H9 (cell line): ENCODE measurements at regions not wholly inside any gene's neighbourhood (a gene's known extent, or its start where the extent isn't known, plus 50 kb on each side); places are given as distances from the start of the nearest gene placed in this dataset.
A peak's percentile ranks its signal among the peaks of the same experiment; 100 is the strongest.

Experiments used
- DNase-seq: peaks from one replicate; pipeline ENCODE4 v3.0.0-alpha.2; 2017
- H2AFZ ChIP-seq: one replicate; pipeline ENCODE4 v1.6.1; 2013; ENCODE audit warnings: mild to moderate bottlenecking, low read length, control low read depth, moderate library complexity
- H2AK5ac ChIP-seq: 2 replicates; pipeline ENCODE4 v1.6.1; 2013; ENCODE audit warnings: low read length, control low read depth, mixed read lengths; ENCODE audit not compliant: insufficient read length
- H2BK120ac ChIP-seq: one replicate; pipeline ENCODE4 v1.6.1; 2013; ENCODE audit warnings: low read depth, mild to moderate bottlenecking, low read length, control low read depth, inconsistent platforms; ENCODE audit not compliant: poor library complexity, severe bottlenecking
- H2BK12ac ChIP-seq: 2 replicates; pipeline ENCODE4 v1.6.1; 2013; ENCODE audit warnings: low read length, control low read depth, mixed read lengths, low read depth; ENCODE audit not compliant: insufficient read length
- H2BK15ac ChIP-seq: 2 replicates; pipeline ENCODE4 v1.6.1; 2013; ENCODE audit warnings: low read depth, low read length, control low read depth
- H2BK20ac ChIP-seq: one replicate; pipeline ENCODE4 v1.6.1; 2013; ENCODE audit warnings: low read depth, mild to moderate bottlenecking, low read length, control low read depth, inconsistent platforms; ENCODE audit not compliant: poor library complexity, severe bottlenecking
- H2BK5ac ChIP-seq: 2 replicates; pipeline ENCODE4 v1.6.1; 2013; ENCODE audit warnings: low read length, control low read depth, mixed read lengths; ENCODE audit not compliant: insufficient read length
- H3K14ac ChIP-seq: 2 replicates; pipeline ENCODE4 v1.6.1; 2013; ENCODE audit warnings: low read length, control low read depth; ENCODE audit not compliant: insufficient read depth
- H3K18ac ChIP-seq: 2 replicates; pipeline ENCODE4 v1.6.1; 2013; ENCODE audit warnings: low read depth, mild to moderate bottlenecking, mixed read lengths, low read length, control low read depth; ENCODE audit not compliant: insufficient read length
- H3K23ac ChIP-seq: 2 replicates; pipeline ENCODE4 v1.6.1; 2013; ENCODE audit warnings: low read length, control low read depth, mixed read lengths, low read depth; ENCODE audit not compliant: insufficient read length
- H3K23me2 ChIP-seq: 2 replicates; pipeline ENCODE4 v1.6.1; 2013; ENCODE audit warnings: low read depth, mild to moderate bottlenecking, mixed read lengths, low read length, control low read depth; ENCODE audit not compliant: insufficient read length, poor library complexity, severe bottlenecking
- H3K27ac ChIP-seq: 2 replicates; pipeline ENCODE4 v1.5.1; 2013; ENCODE audit warnings: low read length, control low read depth, mixed read lengths, low read depth; ENCODE audit not compliant: insufficient read length
- H3K27me3 ChIP-seq: 2 replicates; pipeline ENCODE4 v1.6.1; 2013; ENCODE audit warnings: low read length, control low read depth, inconsistent platforms; ENCODE audit not compliant: insufficient read depth
- H3K4ac ChIP-seq: 2 replicates; pipeline ENCODE4 v1.6.1; 2013; ENCODE audit warnings: low read depth, mild to moderate bottlenecking, control low read depth, inconsistent platforms, low read length, moderate library complexity
- H3K4me1 ChIP-seq: 2 replicates; pipeline ENCODE4 v1.6.1; 2013; ENCODE audit warnings: low read length, control low read depth, inconsistent platforms; ENCODE audit not compliant: insufficient read depth
- H3K4me2 ChIP-seq: 2 replicates; pipeline ENCODE4 v1.6.1; 2013; ENCODE audit warnings: low read length, control low read depth, mixed read lengths; ENCODE audit not compliant: insufficient read length, insufficient read depth
- H3K56ac ChIP-seq: 2 replicates; pipeline ENCODE4 v1.6.1; 2013; ENCODE audit warnings: low read depth, mild to moderate bottlenecking, mixed read lengths, low read length, control low read depth; ENCODE audit not compliant: insufficient read length
- H3K79me1 ChIP-seq: 2 replicates; pipeline ENCODE4 v1.6.1; 2013; ENCODE audit warnings: low read depth, mild to moderate bottlenecking, moderate library complexity, low read length, control low read depth, inconsistent platforms; ENCODE audit not compliant: insufficient read depth, poor library complexity, severe bottlenecking
- H3K79me2 ChIP-seq: 2 replicates; pipeline ENCODE4 v1.6.1; 2013; ENCODE audit warnings: low read length, control low read depth, inconsistent platforms; ENCODE audit not compliant: insufficient read depth
- H3K9ac ChIP-seq: 2 replicates; pipeline ENCODE4 v1.6.1; 2013; ENCODE audit warnings: low read length, control low read depth, mixed read lengths; ENCODE audit not compliant: insufficient read length; ENCODE audit errors: extremely low read depth
- H3K9me3 ChIP-seq: one replicate; pipeline ENCODE4 v1.6.1; 2013; ENCODE audit warnings: low read depth, low read length, inconsistent platforms; ENCODE audit not compliant: control insufficient read depth
- H3T11ph ChIP-seq: one replicate; pipeline ENCODE4 v1.6.1; 2013; ENCODE audit warnings: mild to moderate bottlenecking, low read length, control low read depth, inconsistent platforms
- H4K20me1 ChIP-seq: one replicate; pipeline ENCODE4 v1.6.1; 2013; ENCODE audit not compliant: control insufficient read depth, insufficient read length, insufficient read depth
- H4K5ac ChIP-seq: 2 replicates; pipeline ENCODE4 v1.6.1; 2013; ENCODE audit warnings: low read depth, mild to moderate bottlenecking, mixed read lengths, low read length, control low read depth; ENCODE audit not compliant: insufficient read length
- H4K8ac ChIP-seq: replicated peaks from 2 replicates; pipeline ENCODE4 v1.6.1; 2013; ENCODE audit warnings: low read length, control low read depth, mixed read lengths, low read depth; ENCODE audit not compliant: insufficient read length
- H4K91ac ChIP-seq: 2 replicates; pipeline ENCODE4 v1.6.1; 2013; ENCODE audit warnings: low read depth, mild to moderate bottlenecking, moderate library complexity, mixed read lengths, low read length, control low read depth; ENCODE audit not compliant: insufficient read length
- H3K27ac Mint-ChIP-seq, 3 experiments: 2 replicates in 2 of 3; 3 replicates in 1 of 3; pipeline ENCODE4 v1.8.0; 2020 to 2021; ENCODE audit warnings: mixed read lengths in 3 of 3, mild to moderate bottlenecking in 1 of 3, moderate library complexity in 1 of 3
- H3K27me3 Mint-ChIP-seq: 2 replicates; pipeline ENCODE4 v1.8.0; 2021; ENCODE audit warnings: low read depth, mild to moderate bottlenecking, moderate library complexity, mixed read lengths
- H3K36me3 Mint-ChIP-seq, 3 experiments: 2 replicates in 2 of 3; 3 replicates in 1 of 3; pipeline ENCODE4 v1.8.0; 2020 to 2021; ENCODE audit warnings: low read depth in 3 of 3, mixed read lengths in 3 of 3; ENCODE audit not compliant: insufficient read depth in 1 of 3
- H3K4me1 Mint-ChIP-seq, 2 experiments: 2 replicates each; pipeline ENCODE4 v1.8.0; 2020; ENCODE audit warnings: mixed read lengths in 2 of 2
- H3K4me3 Mint-ChIP-seq, 2 experiments: 2 replicates in 1 of 2; 3 replicates in 1 of 2; pipeline ENCODE4 v1.8.0; 2020 to 2021; ENCODE audit warnings: mild to moderate bottlenecking in 2 of 2, mixed read lengths in 2 of 2, moderate library complexity in 1 of 2
- H3K9me3 Mint-ChIP-seq, 2 experiments: 2 replicates in 1 of 2; 3 replicates in 1 of 2; pipeline ENCODE4 v1.8.0; 2020; ENCODE audit warnings: mild to moderate bottlenecking in 2 of 2, mixed read lengths in 2 of 2, moderate library complexity in 1 of 2
- WGBS: extraction: QIAGEN DNeasy Blood & Tissue Kit; methylation state at CpG from one replicate; pipeline ENCODE4 v1.1.7; 2013; ENCODE audit warnings: missing lambda C conversion rate, low lambda C conversion rate, mixed read lengths; ENCODE audit not compliant: insufficient read length; ENCODE audit errors: extremely low coverage; 5-methylcytosine and 5-hydroxymethylcytosine counted together
- TF ChIP-seq, protein P1 (sequence below): fragments of 200-600 bp; sonication (generic); conservative IDR thresholded peaks from 3 replicates; pipeline ENCODE4 v1.8.0; 2021; ENCODE audit warnings: antibody characterized with exemption, mild to moderate bottlenecking

DNA sequence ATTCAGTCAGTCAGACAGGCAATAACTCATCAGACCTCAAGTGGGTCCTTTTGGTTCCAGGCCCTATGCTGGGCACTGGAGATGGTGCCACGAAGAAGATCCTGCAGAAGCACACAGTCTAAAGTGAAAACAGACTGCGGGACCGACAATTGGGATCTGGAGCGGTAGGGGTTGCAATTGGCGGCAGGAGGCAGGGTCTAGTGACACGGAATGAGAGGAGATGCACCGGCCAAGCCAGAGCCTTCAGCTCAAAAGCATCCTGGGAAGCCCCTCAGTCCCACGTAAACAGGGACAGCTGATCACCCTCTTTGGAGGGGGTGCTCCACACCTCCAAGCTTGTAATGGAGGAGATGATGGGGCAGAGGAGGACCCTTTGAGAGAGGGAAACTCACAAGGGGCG, 56.2 kb downstream of the KLHDC7A start:
- peaks cover 12 to 18% of the 10 kb centered on the region in 2 experiments for H3K4me1 Mint-ChIP-seq
- no peak overlapping the region for H3K27ac Mint-ChIP-seq
- no peaks in the 10 kb centered on the region for H3K36me3 Mint-ChIP-seq
- H2BK15ac ChIP-seq = no peak overlapping the region
- H2BK120ac ChIP-seq = no peak overlapping the region
- H4K8ac ChIP-seq = no peak overlapping the region
- peaks cover 46% of the 10 kb centered on the region for H3K27me3 Mint-ChIP-seq
- TF ChIP-seq, protein P1, sequence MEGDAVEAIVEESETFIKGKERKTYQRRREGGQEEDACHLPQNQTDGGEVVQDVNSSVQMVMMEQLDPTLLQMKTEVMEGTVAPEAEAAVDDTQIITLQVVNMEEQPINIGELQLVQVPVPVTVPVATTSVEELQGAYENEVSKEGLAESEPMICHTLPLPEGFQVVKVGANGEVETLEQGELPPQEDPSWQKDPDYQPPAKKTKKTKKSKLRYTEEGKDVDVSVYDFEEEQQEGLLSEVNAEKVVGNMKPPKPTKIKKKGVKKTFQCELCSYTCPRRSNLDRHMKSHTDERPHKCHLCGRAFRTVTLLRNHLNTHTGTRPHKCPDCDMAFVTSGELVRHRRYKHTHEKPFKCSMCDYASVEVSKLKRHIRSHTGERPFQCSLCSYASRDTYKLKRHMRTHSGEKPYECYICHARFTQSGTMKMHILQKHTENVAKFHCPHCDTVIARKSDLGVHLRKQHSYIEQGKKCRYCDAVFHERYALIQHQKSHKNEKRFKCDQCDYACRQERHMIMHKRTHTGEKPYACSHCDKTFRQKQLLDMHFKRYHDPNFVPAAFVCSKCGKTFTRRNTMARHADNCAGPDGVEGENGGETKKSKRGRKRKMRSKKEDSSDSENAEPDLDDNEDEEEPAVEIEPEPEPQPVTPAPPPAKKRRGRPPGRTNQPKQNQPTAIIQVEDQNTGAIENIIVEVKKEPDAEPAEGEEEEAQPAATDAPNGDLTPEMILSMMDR = no peak
- H3K27ac ChIP-seq = no peak overlapping the region
- H4K20me1 ChIP-seq = no peaks in the 10 kb centered on the region
- H3T11ph ChIP-seq = no peak overlapping the region
- H4K5ac ChIP-seq = no peak overlapping the region
- H3K9ac ChIP-seq = no peak overlapping the region
- no peak overlapping the region for H3K4me2 ChIP-seq
- H3K23ac ChIP-seq = no peak overlapping the region
- H3K9me3 ChIP-seq = no peaks in the 10 kb centered on the region
- no peak overlapping the region for H3K18ac ChIP-seq
- no peaks in the 10 kb centered on the region; the same call in 1 of the 2 replicates for H3K27me3 ChIP-seq
- no peak overlapping the region for H2AFZ ChIP-seq
- H3K79me2 ChIP-seq = no peaks in the 10 kb centered on the region
- H2BK5ac ChIP-seq = no peak overlapping the region
- H3K79me1 ChIP-seq = no peaks in the 10 kb centered on the region
- no peaks in the 10 kb centered on the region for H3K23me2 ChIP-seq
- H3K4me1 ChIP-seq = peaks cover under 1% of the 10 kb centered on the region; the same call in 1 of the 2 replicates
- H3K9me3 Mint-ChIP-seq = no peaks in the 10 kb centered on the region
- H3K4ac ChIP-seq = no peak overlapping the region
- H3K14ac ChIP-seq = no peak overlapping the region
- no peak overlapping the region for H2BK12ac ChIP-seq
- WGBS = no CpG with 5 or more reads among the region's 9 CpGs
- no peak overlapping the region for H2BK20ac ChIP-seq
- DNase-seq = peak; percentile 17
- no peak overlapping the region for H3K56ac ChIP-seq
- no peak overlapping the region for H2AK5ac ChIP-seq
- H4K91ac ChIP-seq = no peak overlapping the region
- no peak overlapping the region for H3K4me3 Mint-ChIP-seq
